GM18907 (cell line): ENCODE measurements at regions not wholly inside any gene's neighbourhood (a gene's known extent, or its start where the extent isn't known, plus 50 kb on each side); places are given as distances from the start of the nearest gene placed in this dataset.
"Not testable (repeated sequence)": the region's sequence is repeated elsewhere in the genome, so short reads cannot be mapped to it uniquely, and the experiment has no call there.

Experiments
- ATAC-seq: cut with Tn5 transposase; IDR thresholded peaks from one replicate; pipeline ENCODE4 v1.9.1; 2021; ENCODE audit warnings: mild to moderate bottlenecking, moderate library complexity; ENCODE audit not compliant: unreplicated experiment

- no peak for ATAC-seq
Observed at GRCh38 chr9:82763656-82764055, 299.3 kb downstream of the RASEF start.

- ATAC-seq: no peak
Observed at GRCh38 chr9:82764061-82764668, 298.8 kb downstream of the RASEF start.

GRCh38 chr9:82774707-82775231, 288.2 kb downstream of the RASEF start:
- ATAC-seq: not testable (repeated sequence)

- ATAC-seq: no peak
Observed at GRCh38 chr9:82776508-82776907, 286.4 kb downstream of the RASEF start.

GRCh38 chr9:82777366-82777765, 285.6 kb downstream of the RASEF start:
- ATAC-seq: no peak

- not testable (repeated sequence) for ATAC-seq
Observed at GRCh38 chr9:82778923-82779322, 284.0 kb downstream of the RASEF start.

- ATAC-seq: no peak
Observed at GRCh38 chr9:82780017-82780416, 282.9 kb downstream of the RASEF start.

GRCh38 chr9:82781921-82782392, 281.0 kb downstream of the RASEF start:
- no peak for ATAC-seq

- ATAC-seq: no peak
Observed at GRCh38 chr9:82783045-82783444, 279.9 kb downstream of the RASEF start.

GRCh38 chr9:82784589-82784988, 278.4 kb downstream of the RASEF start:
- no peak for ATAC-seq

- no peak for ATAC-seq
Observed at GRCh38 chr9:82789155-82789824, 273.7 kb downstream of the RASEF start.

GRCh38 chr9:82790875-82791274, 272.1 kb downstream of the RASEF start:
- no peak for ATAC-seq

GRCh38 chr9:82791692-82792091, 271.2 kb downstream of the RASEF start:
- no peak for ATAC-seq

GRCh38 chr9:82797534-82797933, 265.4 kb downstream of the RASEF start:
- ATAC-seq: no peak

GRCh38 chr9:82799286-82799685, 263.7 kb downstream of the RASEF start:
- ATAC-seq: no peak

GRCh38 chr9:82805027-82805426, 257.9 kb downstream of the RASEF start:
- ATAC-seq: no peak

- ATAC-seq: no peak
Observed at GRCh38 chr9:82808478-82808877, 254.5 kb downstream of the RASEF start.

GRCh38 chr9:82810915-82811314, 252.0 kb downstream of the RASEF start:
- no peak for ATAC-seq

- ATAC-seq: no peak
Observed at GRCh38 chr9:82819260-82819659, 243.7 kb downstream of the RASEF start.

- ATAC-seq: no peak
Observed at GRCh38 chr9:82820186-82820585, 242.8 kb downstream of the RASEF start.

- ATAC-seq: no peak
Observed at GRCh38 chr9:82829818-82830217, 233.1 kb downstream of the RASEF start.

GRCh38 chr9:82865524-82865923, 197.4 kb downstream of the RASEF start:
- ATAC-seq: no peak
